Loucy (cell line): ENCODE measurements at regions not wholly inside any gene's neighbourhood (a gene's known extent, or its start where the extent isn't known, plus 50 kb on each side); places are given as distances from the start of the nearest gene placed in this dataset.

Experiments used
- H2AFZ ChIP-seq: fragments of 200-600 bp; sonication (generic); 2 replicates; pipeline ENCODE4 v1.6.0; 2016; ENCODE audit warnings: antibody characterized with exemption, mild to moderate bottlenecking, low read length, moderate library complexity
- H3F3A ChIP-seq: fragments of 200-600 bp; 2 replicates; pipeline ENCODE4 v1.6.0; 2016; ENCODE audit warnings: antibody characterized with exemption, low read depth, mild to moderate bottlenecking
- H3K27me3 ChIP-seq: fragments of 200-600 bp; sonication (generic); 2 replicates; pipeline ENCODE4 v1.6.1; 2014; ENCODE audit warnings: low read length, mild to moderate bottlenecking; ENCODE audit not compliant: insufficient read depth, poor library complexity, severe bottlenecking
- H3K36me3 ChIP-seq: fragments of 200-600 bp; sonication (generic); 2 replicates; pipeline ENCODE4 v1.6.1; 2016; ENCODE audit warnings: low read length; ENCODE audit not compliant: insufficient read depth
- H3K4me1 ChIP-seq: fragments of 200-600 bp; sonication (generic); 2 replicates; pipeline ENCODE4 v1.5.1; 2014; ENCODE audit warnings: low read length, mild to moderate bottlenecking; ENCODE audit not compliant: insufficient read depth, poor library complexity, severe bottlenecking
- H3K4me2 ChIP-seq: fragments of 200-600 bp; sonication (generic); 2 replicates; pipeline ENCODE4 v1.6.0; 2014; ENCODE audit warnings: antibody characterized with exemption, low read length, low read depth, mild to moderate bottlenecking; ENCODE audit not compliant: poor library complexity, severe bottlenecking
- H3K4me3 ChIP-seq: fragments of 200-600 bp; sonication (generic); 2 replicates; pipeline ENCODE4 v1.5.1; 2014; ENCODE audit warnings: low read length, mild to moderate bottlenecking, mixed read lengths; ENCODE audit not compliant: poor library complexity, severe bottlenecking
- H3K79me2 ChIP-seq: fragments of 200-600 bp; sonication (generic); 2 replicates; pipeline ENCODE4 v1.6.1; 2014; ENCODE audit warnings: low read length; ENCODE audit not compliant: insufficient read depth
- H3K9ac ChIP-seq: fragments of 200-600 bp; sonication (generic); 2 replicates; pipeline ENCODE4 v1.6.0; 2014; ENCODE audit warnings: mild to moderate bottlenecking, low read depth, low read length, moderate library complexity; ENCODE audit not compliant: poor library complexity, severe bottlenecking
- H3K9me2 ChIP-seq: fragments of 200-600 bp; sonication (generic); replicated peaks from 2 replicates; pipeline ENCODE4 v1.6.1; 2016; ENCODE audit warnings: low read depth, low read length, mixed read lengths
- H3K9me3 ChIP-seq: fragments of 200-600 bp; sonication (generic); 2 replicates; pipeline ENCODE4 v1.6.1; 2014; ENCODE audit warnings: mild to moderate bottlenecking, antibody characterized with exemption, low read length, low read depth; ENCODE audit not compliant: insufficient read depth
- H4K20me1 ChIP-seq: fragments of 200-600 bp; sonication (generic); 2 replicates; pipeline ENCODE4 v1.6.0; 2014; ENCODE audit warnings: antibody characterized with exemption, low read length, mild to moderate bottlenecking; ENCODE audit not compliant: insufficient read depth, poor library complexity, severe bottlenecking
- CTCF ChIP-seq: fragments of 200-600 bp; sonication (generic); conservative IDR thresholded peaks from 2 replicates; pipeline ENCODE4 v1.5.1; 2014; ENCODE audit warnings: mild to moderate bottlenecking, antibody characterized with exemption, low read length
- EZH2phosphoT487 ChIP-seq: fragments of 200-600 bp; IDR thresholded peaks from 2 replicates; pipeline ENCODE4 v1.6.1; 2018; ENCODE audit warnings: antibody characterized with exemption, mild to moderate bottlenecking, moderate library complexity, borderline replicate concordance

- no peaks in the 10 kb centered on the region for H3K4me1 ChIP-seq
- no peak for TF ChIP-seq EZH2phosphoT487
- TF ChIP-seq CTCF, result no peak
- no peak overlapping the region for H3K4me2 ChIP-seq
Observed at GRCh38 chr12:13339091-13339490, 142.6 kb downstream of the EMP1 start.

GRCh38 chr12:13337791-13338190 is 141.3 kb downstream of the EMP1 start:
- Histone ChIP-seq H4K20me1 (no peaks in the 10 kb centered on the region), H3K9me3 (no peaks in the 10 kb centered on the region), H3K4me3 (no peak overlapping the region), H3K36me3 (no peaks in the 10 kb centered on the region), H3F3A (no peaks in the 10 kb centered on the region), H3K4me1 (no peaks in the 10 kb centered on the region), H3K27me3 (no peaks in the 10 kb centered on the region), H3K79me2 (no peaks in the 10 kb centered on the region), H3K9me2 (no peaks in the 10 kb centered on the region), H2AFZ (no peak overlapping the region), H3K9ac (no peak overlapping the region), H3K4me2 (no peak overlapping the region)
- no peak for TF ChIP-seq CTCF
- TF ChIP-seq EZH2phosphoT487, result no peak

More at GRCh38 chr12:13339091-13339490, 142.6 kb downstream of the EMP1 start:
- Histone ChIP-seq H3K79me2 (no peaks in the 10 kb centered on the region), H4K20me1 (no peaks in the 10 kb centered on the region), H3K9me3 (no peaks in the 10 kb centered on the region), H3F3A (no peaks in the 10 kb centered on the region), H3K9me2 (no peaks in the 10 kb centered on the region), H2AFZ (no peak overlapping the region), H3K9ac (no peak overlapping the region), H3K4me3 (no peak overlapping the region), H3K36me3 (no peaks in the 10 kb centered on the region), H3K27me3 (no peaks in the 10 kb centered on the region)

- TF ChIP-seq CTCF, result no peak
- TF ChIP-seq EZH2phosphoT487, result no peak
Observed at GRCh38 chr12:13336216-13336615, 139.7 kb downstream of the EMP1 start.

More at GRCh38 chr12:13336216-13336615, 139.7 kb downstream of the EMP1 start:
- Histone ChIP-seq H3K36me3 (no peaks in the 10 kb centered on the region), H3F3A (no peaks in the 10 kb centered on the region), H3K4me3 (no peak overlapping the region), H3K4me1 (no peaks in the 10 kb centered on the region), H3K27me3 (no peaks in the 10 kb centered on the region), H3K9ac (no peak overlapping the region), H3K79me2 (no peaks in the 10 kb centered on the region), H2AFZ (no peak overlapping the region), H4K20me1 (no peaks in the 10 kb centered on the region), H3K4me2 (no peak overlapping the region), H3K9me3 (no peaks in the 10 kb centered on the region), H3K9me2 (no peaks in the 10 kb centered on the region)
